ENCODE measurements at regions not wholly inside any gene's neighbourhood (a gene's known extent, or its start where the extent isn't known, plus 50 kb on each side); places are given as distances from the start of the nearest gene placed in this dataset.

GRCh38 chr20:51085769-51086168, 62.9 kb upstream of the KCNG1 start:
- H3K27me3 Mint-ChIP-seq (ENCODE audit: insufficient read depth): no peaks in the 10 kb centered on the region
- H3K9me3 Mint-ChIP-seq: no peaks in the 10 kb centered on the region
- no peak overlapping the region for H3K4me3 Mint-ChIP-seq
- no peaks in the 10 kb centered on the region for H3K9me3 ChIP-seq (ENCODE audit: control insufficient read depth, low read length)
- no peak overlapping the region for H3K9ac ChIP-seq (ENCODE audit: extremely low read depth, low read length, poor library complexity, severe bottlenecking)
- 93% methylated on average over 2 to 4 of the region's 4 CpGs for WGBS, 2 experiments (ENCODE audit: insufficient coverage in 1 of 2, insufficient read length in 1 of 2)
- H3K36me3 ChIP-seq (ENCODE audit: control insufficient read depth, insufficient read depth, low read length): no peaks in the 10 kb centered on the region
- H3K4me1 Mint-ChIP-seq: peaks cover 54% of the 10 kb centered on the region
- H3K4me1 ChIP-seq (ENCODE audit: control insufficient read depth, insufficient read depth, low read length): peaks cover 28% of the 10 kb centered on the region
- no peaks in the 10 kb centered on the region for H3K27me3 ChIP-seq (ENCODE audit: control insufficient read depth, insufficient read depth, low read length, poor library complexity, severe bottlenecking)
- no peak for TF ChIP-seq CTCF (conservative IDR thresholded peaks at IDR 0.05)
- no peak overlapping the region for H3K27ac Mint-ChIP-seq
- no peak overlapping the region for H3K27ac ChIP-seq (ENCODE audit: low read depth, low read length)
- DNase-seq: peak; percentile 45
- no peak overlapping the region for H3K4me3 ChIP-seq (ENCODE audit: low read length)
- no peaks in the 10 kb centered on the region for H3K36me3 Mint-ChIP-seq (ENCODE audit: low read depth)

- H3K27me3 Mint-ChIP-seq (ENCODE audit: insufficient read depth): no peaks in the 10 kb centered on the region
- Histone ChIP-seq H3K27me3 (ENCODE audit: control insufficient read depth, insufficient read depth, low read length, poor library complexity, severe bottlenecking) (no peaks in the 10 kb centered on the region), H3K36me3 (ENCODE audit: control insufficient read depth, insufficient read depth, low read length) (no peaks in the 10 kb centered on the region), H3K4me3 (ENCODE audit: low read length) (peak overlapping the region; percentile 21), H3K9me3 (ENCODE audit: control insufficient read depth, low read length) (no peaks in the 10 kb centered on the region), H3K4me1 (ENCODE audit: control insufficient read depth, insufficient read depth, low read length) (peaks cover 34% of the 10 kb centered on the region), H3K27ac (ENCODE audit: low read depth, low read length) (no peak overlapping the region), H3K9ac (ENCODE audit: extremely low read depth, low read length, poor library complexity, severe bottlenecking) (no peak overlapping the region)
- no peaks in the 10 kb centered on the region for H3K36me3 Mint-ChIP-seq (ENCODE audit: low read depth)
- H3K9me3 Mint-ChIP-seq: no peaks in the 10 kb centered on the region
- no peak for TF ChIP-seq CTCF (conservative IDR thresholded peaks at IDR 0.05)
- H3K4me1 Mint-ChIP-seq: peaks cover 55% of the 10 kb centered on the region
- H3K27ac Mint-ChIP-seq: peak overlapping the region; percentile 59
- no peak overlapping the region for H3K4me3 Mint-ChIP-seq
- 46 to 58% methylated on average over 4 to 10 of the region's 10 CpGs for WGBS, 2 experiments (ENCODE audit: insufficient coverage in 1 of 2, insufficient read length in 1 of 2)
- DNase-seq: peak; percentile 30
Measured at GRCh38 chr20:51084593-51085377, 61.9 kb upstream of the KCNG1 start.

- Histone ChIP-seq H3K9me3 (ENCODE audit: control insufficient read depth, low read length) (no peaks in the 10 kb centered on the region), H3K9ac (ENCODE audit: extremely low read depth, low read length, poor library complexity, severe bottlenecking) (no peak overlapping the region), H3K27me3 (ENCODE audit: control insufficient read depth, insufficient read depth, low read length, poor library complexity, severe bottlenecking) (no peaks in the 10 kb centered on the region), H3K4me3 (ENCODE audit: low read length) (no peak overlapping the region), H3K4me1 (ENCODE audit: control insufficient read depth, insufficient read depth, low read length) (peaks cover 38% of the 10 kb centered on the region), H3K36me3 (ENCODE audit: control insufficient read depth, insufficient read depth, low read length) (no peaks in the 10 kb centered on the region), H3K27ac (ENCODE audit: low read depth, low read length) (no peak overlapping the region)
- Mint-ChIP-seq H3K4me3 (no peak overlapping the region), H3K36me3 (ENCODE audit: low read depth) (no peaks in the 10 kb centered on the region), H3K9me3 (no peaks in the 10 kb centered on the region), H3K27me3 (ENCODE audit: insufficient read depth) (no peaks in the 10 kb centered on the region), H3K4me1 (peaks cover 61% of the 10 kb centered on the region), H3K27ac (peak overlapping the region; percentile 6)
- TF ChIP-seq CTCF (conservative IDR thresholded peaks at IDR 0.05): no peak
- DNase-seq: peak; percentile 37
- 93 to 100% methylated on average over 1 to 4 of the region's 4 CpGs for WGBS, 2 experiments (ENCODE audit: insufficient coverage in 1 of 2, insufficient read length in 1 of 2)
Measured at GRCh38 chr20:51083447-51083846, 60.5 kb upstream of the KCNG1 start.

All from endodermal cell (in vitro differentiated cells).